IPS-18a (cell line): ENCODE measurements at regions not wholly inside any gene's neighbourhood (a gene's known extent, or its start where the extent isn't known, plus 50 kb on each side); places are given as distances from the start of the nearest gene placed in this dataset.

ENCODE experiments used
- H3K27ac ChIP-seq: one replicate; pipeline ENCODE4 v1.5.1; 2013; ENCODE audit warnings: low read length
- H3K27me3 ChIP-seq: one replicate; pipeline ENCODE4 v1.6.1; 2013; ENCODE audit warnings: mild to moderate bottlenecking, low read length; ENCODE audit not compliant: control insufficient read depth, insufficient read depth
- H3K36me3 ChIP-seq: one replicate; pipeline ENCODE4 v1.6.1; 2013; ENCODE audit warnings: low read depth, low read length; ENCODE audit not compliant: control insufficient read depth
- H3K4me1 ChIP-seq: one replicate; pipeline ENCODE4 v1.6.1; 2013; ENCODE audit warnings: low read depth, low read length; ENCODE audit not compliant: control insufficient read depth
- H3K4me3 ChIP-seq: one replicate; pipeline ENCODE4 v1.5.1; 2013; ENCODE audit warnings: low read length
- H3K9ac ChIP-seq: one replicate; pipeline ENCODE4 v1.6.1; 2013; ENCODE audit warnings: mild to moderate bottlenecking, low read length, moderate library complexity
- H3K9me3 ChIP-seq: one replicate; pipeline ENCODE4 v1.6.1; 2013; ENCODE audit warnings: low read depth, low read length; ENCODE audit not compliant: control insufficient read depth

- H3K27ac ChIP-seq: no peak overlapping the region
- no peaks in the 10 kb centered on the region for H3K4me1 ChIP-seq
- no peak overlapping the region for H3K9ac ChIP-seq
Observed at GRCh38 chr2:42951263-42951938, 159.0 kb upstream of the HAAO start.

GRCh38 chr2:42949125-42949524, 156.7 kb upstream of the HAAO start:
- Histone ChIP-seq H3K9me3 (no peaks in the 10 kb centered on the region), H3K36me3 (no peaks in the 10 kb centered on the region), H3K9ac (no peak overlapping the region), H3K4me1 (no peaks in the 10 kb centered on the region), H3K27ac (no peak overlapping the region), H3K27me3 (no peaks in the 10 kb centered on the region), H3K4me3 (no peak overlapping the region)

More at GRCh38 chr2:42951263-42951938, 159.0 kb upstream of the HAAO start:
- no peaks in the 10 kb centered on the region for H3K36me3 ChIP-seq
- no peak overlapping the region for H3K4me3 ChIP-seq
- no peaks in the 10 kb centered on the region for H3K9me3 ChIP-seq
- no peaks in the 10 kb centered on the region for H3K27me3 ChIP-seq

GRCh38 chr2:42947809-42948600, 155.6 kb upstream of the HAAO start:
- Histone ChIP-seq H3K36me3 (no peaks in the 10 kb centered on the region), H3K9ac (no peak overlapping the region), H3K4me1 (no peaks in the 10 kb centered on the region), H3K27ac (no peak overlapping the region), H3K4me3 (no peak overlapping the region), H3K9me3 (no peaks in the 10 kb centered on the region), H3K27me3 (no peaks in the 10 kb centered on the region)

GRCh38 chr2:42944779-42945415, 152.5 kb upstream of the HAAO start:
- no peaks in the 10 kb centered on the region for H3K9me3 ChIP-seq
- H3K4me1 ChIP-seq: no peaks in the 10 kb centered on the region
- H3K36me3 ChIP-seq: no peaks in the 10 kb centered on the region
- no peak overlapping the region for H3K4me3 ChIP-seq
- no peak overlapping the region for H3K9ac ChIP-seq
- no peaks in the 10 kb centered on the region for H3K27me3 ChIP-seq
- H3K27ac ChIP-seq: no peak overlapping the region

GRCh38 chr2:42942990-42943493, 150.7 kb upstream of the HAAO start:
- no peak overlapping the region for H3K27ac ChIP-seq
- H3K4me3 ChIP-seq: no peak overlapping the region
- H3K36me3 ChIP-seq: no peaks in the 10 kb centered on the region
- no peak overlapping the region for H3K9ac ChIP-seq
- H3K9me3 ChIP-seq: no peaks in the 10 kb centered on the region
- H3K27me3 ChIP-seq: no peaks in the 10 kb centered on the region
- no peaks in the 10 kb centered on the region for H3K4me1 ChIP-seq

GRCh38 chr2:42942214-42942989, 150.0 kb upstream of the HAAO start:
- Histone ChIP-seq H3K27ac (no peak overlapping the region), H3K4me3 (no peak overlapping the region), H3K27me3 (no peaks in the 10 kb centered on the region), H3K36me3 (no peaks in the 10 kb centered on the region), H3K9me3 (no peaks in the 10 kb centered on the region), H3K9ac (no peak overlapping the region), H3K4me1 (no peaks in the 10 kb centered on the region)

GRCh38 chr2:42941633-42942176, 149.3 kb upstream of the HAAO start:
- Histone ChIP-seq H3K36me3 (no peaks in the 10 kb centered on the region), H3K27ac (no peak overlapping the region), H3K9ac (no peak overlapping the region), H3K9me3 (no peaks in the 10 kb centered on the region), H3K27me3 (no peaks in the 10 kb centered on the region), H3K4me1 (no peaks in the 10 kb centered on the region), H3K4me3 (no peak overlapping the region)

GRCh38 chr2:42939411-42940206, 147.2 kb upstream of the HAAO start:
- Histone ChIP-seq H3K36me3 (no peaks in the 10 kb centered on the region), H3K4me3 (no peak overlapping the region), H3K27ac (no peak overlapping the region), H3K9me3 (no peaks in the 10 kb centered on the region), H3K27me3 (no peaks in the 10 kb centered on the region), H3K4me1 (no peaks in the 10 kb centered on the region), H3K9ac (no peak overlapping the region)

GRCh38 chr2:42938671-42939370, 146.4 kb upstream of the HAAO start:
- H3K27ac ChIP-seq: no peak overlapping the region
- no peak overlapping the region for H3K9ac ChIP-seq
- H3K4me1 ChIP-seq: no peaks in the 10 kb centered on the region
- H3K27me3 ChIP-seq: no peaks in the 10 kb centered on the region
- H3K4me3 ChIP-seq: no peak overlapping the region
- H3K9me3 ChIP-seq: no peaks in the 10 kb centered on the region
- H3K36me3 ChIP-seq: no peaks in the 10 kb centered on the region

- no peak overlapping the region for H3K27ac ChIP-seq
Observed at GRCh38 chr2:42937171-42937875, 144.9 kb upstream of the HAAO start.

More at GRCh38 chr2:42937171-42937875, 144.9 kb upstream of the HAAO start:
- H3K4me1 ChIP-seq: no peaks in the 10 kb centered on the region
- H3K9ac ChIP-seq: no peak overlapping the region
- H3K27me3 ChIP-seq: no peaks in the 10 kb centered on the region
- no peaks in the 10 kb centered on the region for H3K36me3 ChIP-seq
- no peaks in the 10 kb centered on the region for H3K9me3 ChIP-seq
- H3K4me3 ChIP-seq: no peak overlapping the region
